PC-3 (cell line): ENCODE measurements at regions not wholly inside any gene's neighbourhood (a gene's known extent, or its start where the extent isn't known, plus 50 kb on each side); places are given as distances from the start of the nearest gene placed in this dataset.

Source experiments
- EZH2phosphoT487 ChIP-seq: fragments of 300-600 bp; sonication (generic); IDR thresholded peaks from 2 replicates; pipeline ENCODE4 v1.6.1; 2018; ENCODE audit warnings: mild to moderate bottlenecking, antibody characterized with exemption, low read length, borderline replicate concordance
- TF ChIP-seq, protein P1 (sequence below): fragments of 300-600 bp; sonication (generic); conservative IDR thresholded peaks from 2 replicates; pipeline ENCODE4 v1.5.1; 2017; ENCODE audit warnings: antibody characterized with exemption, low read depth, mild to moderate bottlenecking, low read length

- TF ChIP-seq, protein P1, sequence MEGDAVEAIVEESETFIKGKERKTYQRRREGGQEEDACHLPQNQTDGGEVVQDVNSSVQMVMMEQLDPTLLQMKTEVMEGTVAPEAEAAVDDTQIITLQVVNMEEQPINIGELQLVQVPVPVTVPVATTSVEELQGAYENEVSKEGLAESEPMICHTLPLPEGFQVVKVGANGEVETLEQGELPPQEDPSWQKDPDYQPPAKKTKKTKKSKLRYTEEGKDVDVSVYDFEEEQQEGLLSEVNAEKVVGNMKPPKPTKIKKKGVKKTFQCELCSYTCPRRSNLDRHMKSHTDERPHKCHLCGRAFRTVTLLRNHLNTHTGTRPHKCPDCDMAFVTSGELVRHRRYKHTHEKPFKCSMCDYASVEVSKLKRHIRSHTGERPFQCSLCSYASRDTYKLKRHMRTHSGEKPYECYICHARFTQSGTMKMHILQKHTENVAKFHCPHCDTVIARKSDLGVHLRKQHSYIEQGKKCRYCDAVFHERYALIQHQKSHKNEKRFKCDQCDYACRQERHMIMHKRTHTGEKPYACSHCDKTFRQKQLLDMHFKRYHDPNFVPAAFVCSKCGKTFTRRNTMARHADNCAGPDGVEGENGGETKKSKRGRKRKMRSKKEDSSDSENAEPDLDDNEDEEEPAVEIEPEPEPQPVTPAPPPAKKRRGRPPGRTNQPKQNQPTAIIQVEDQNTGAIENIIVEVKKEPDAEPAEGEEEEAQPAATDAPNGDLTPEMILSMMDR: no peak
- no peak for TF ChIP-seq EZH2phosphoT487
These were observed 50.9 kb upstream of the PRNP start for GRCh38 chr20:4635342-4635741.
